ENCODE measurements at regions not wholly inside any gene's neighbourhood (a gene's known extent, or its start where the extent isn't known, plus 50 kb on each side); places are given as distances from the start of the nearest gene placed in this dataset.

GRCh38 chr12:84562331-84562730 is 350.3 kb downstream of the SLC6A15 start:
- TF ChIP-seq, protein P1, sequence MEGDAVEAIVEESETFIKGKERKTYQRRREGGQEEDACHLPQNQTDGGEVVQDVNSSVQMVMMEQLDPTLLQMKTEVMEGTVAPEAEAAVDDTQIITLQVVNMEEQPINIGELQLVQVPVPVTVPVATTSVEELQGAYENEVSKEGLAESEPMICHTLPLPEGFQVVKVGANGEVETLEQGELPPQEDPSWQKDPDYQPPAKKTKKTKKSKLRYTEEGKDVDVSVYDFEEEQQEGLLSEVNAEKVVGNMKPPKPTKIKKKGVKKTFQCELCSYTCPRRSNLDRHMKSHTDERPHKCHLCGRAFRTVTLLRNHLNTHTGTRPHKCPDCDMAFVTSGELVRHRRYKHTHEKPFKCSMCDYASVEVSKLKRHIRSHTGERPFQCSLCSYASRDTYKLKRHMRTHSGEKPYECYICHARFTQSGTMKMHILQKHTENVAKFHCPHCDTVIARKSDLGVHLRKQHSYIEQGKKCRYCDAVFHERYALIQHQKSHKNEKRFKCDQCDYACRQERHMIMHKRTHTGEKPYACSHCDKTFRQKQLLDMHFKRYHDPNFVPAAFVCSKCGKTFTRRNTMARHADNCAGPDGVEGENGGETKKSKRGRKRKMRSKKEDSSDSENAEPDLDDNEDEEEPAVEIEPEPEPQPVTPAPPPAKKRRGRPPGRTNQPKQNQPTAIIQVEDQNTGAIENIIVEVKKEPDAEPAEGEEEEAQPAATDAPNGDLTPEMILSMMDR (IDR thresholded peaks at IDR 0.05; ENCODE audit: control extremely low read depth in 1 of 3, insufficient read depth in 1 of 3, low read depth in 1 of 3, low read length in 3 of 3) = no peak
- TF ChIP-seq SUZ12 (IDR thresholded peaks at IDR 0.05; ENCODE audit: low read length) = no peak
- TF ChIP-seq EP300 (IDR thresholded peaks at IDR 0.05; ENCODE audit: borderline replicate concordance in 1 of 2, low read depth in 2 of 2, low read length in 2 of 2) = no peak
- TF ChIP-seq RAD21 (IDR thresholded peaks at IDR 0.05 in 1 of 2, conservative IDR thresholded peaks at IDR 0.05 in 1 of 2; ENCODE audit: low read depth in 2 of 2, low read length in 2 of 2) = no peak
- no peak for TF ChIP-seq POLR2A (IDR thresholded peaks at IDR 0.05; ENCODE audit: control extremely low read depth in 1 of 2, low read depth in 2 of 2, low read length in 2 of 2)
- TF ChIP-seq POLR2AphosphoS5 (IDR thresholded peaks at IDR 0.05; ENCODE audit: low read depth, low read length) = no peak

Measured in H1 (cell line).